PC-9 (cell line): ENCODE measurements at regions not wholly inside any gene's neighbourhood (a gene's known extent, or its start where the extent isn't known, plus 50 kb on each side); places are given as distances from the start of the nearest gene placed in this dataset.
"Not testable (repeated sequence)": the region's sequence is repeated elsewhere in the genome, so short reads cannot be mapped to it uniquely, and the experiment has no call there.

Source experiments
- BruUV-seq: library from RNA; stranded (reverse); fragments of 400-500 nt; replicated peaks from 2 replicates; lab custom pipeline; 2021; lab: Mats Ljungman, UMichigan
- CTCF ChIA-PET: fragments of 300-600 bp; sonication (Branson Sonifier 250); formaldehyde crosslinking; loops from one replicate; lab custom pipeline; 2022; ENCODE audit warnings: antibody characterized with exemption; lab: Charles Lee
- POLR2A ChIA-PET: fragments of 300-600 bp; sonication (Branson Sonifier 250); formaldehyde crosslinking; loops from one replicate; lab custom pipeline; 2022; ENCODE audit warnings: antibody characterized with exemption; ENCODE audit not compliant: unreplicated experiment; lab: Charles Lee
- DNase-seq, 2 experiments: peaks; one replicate each; pipeline versions ENCODE4 v3.0.0 to v3.0.0-alpha.2; 2015 to 2022; ENCODE audit warnings: mixed read lengths in 1 of 2
- H2AFZ ChIP-seq: fragments of 200-600 bp; sonication (generic); 2 replicates; pipeline ENCODE4 v1.8.1; 2017; ENCODE audit warnings: antibody characterized with exemption
- H3F3A ChIP-seq: fragments of 200-600 bp; sonication (generic); 2 replicates; pipeline ENCODE4 v1.8.1; 2017; ENCODE audit warnings: antibody characterized with exemption, mild to moderate bottlenecking, low read depth; ENCODE audit not compliant: insufficient read depth
- H3K27ac ChIP-seq: fragments of 200-600 bp; sonication (generic); 2 replicates; pipeline ENCODE4 v1.6.1; 2016; ENCODE audit warnings: mixed run types
- H3K27me3 ChIP-seq: fragments of 200-600 bp; sonication (generic); 2 replicates; pipeline ENCODE4 v1.6.1; 2016; ENCODE audit warnings: low read depth, mixed run types; ENCODE audit not compliant: insufficient read depth
- H3K36me3 ChIP-seq: fragments of 200-600 bp; sonication (generic); 2 replicates; pipeline ENCODE4 v1.6.1; 2016; ENCODE audit warnings: low read depth, mixed run types
- H3K4me1 ChIP-seq: fragments of 200-600 bp; sonication (generic); replicated peaks from 2 replicates; pipeline ENCODE4 v1.6.1; 2016; ENCODE audit warnings: mixed run types; ENCODE audit not compliant: insufficient read depth
- H3K4me2 ChIP-seq: fragments of 200-600 bp; sonication (generic); 2 replicates; pipeline ENCODE4 v1.6.1; 2017; ENCODE audit warnings: mixed run types
- H3K4me3 ChIP-seq: fragments of 200-600 bp; sonication (generic); 2 replicates; pipeline ENCODE4 v1.6.1; 2016; ENCODE audit warnings: mixed run types
- H3K79me2 ChIP-seq: fragments of 200-600 bp; sonication (generic); 2 replicates; pipeline ENCODE4 v1.6.1; 2017; ENCODE audit warnings: low read depth, mixed run types
- H3K9me2 ChIP-seq: fragments of 200-600 bp; sonication (generic); 2 replicates; pipeline ENCODE4 v1.8.1; 2017; ENCODE audit warnings: mild to moderate bottlenecking; ENCODE audit not compliant: insufficient read depth
- H3K9me3 ChIP-seq: fragments of 200-600 bp; sonication (generic); 2 replicates; pipeline ENCODE4 v1.8.1; 2016; ENCODE audit warnings: low read depth; ENCODE audit not compliant: insufficient read depth
- H4K20me1 ChIP-seq: fragments of 200-600 bp; sonication (generic); 2 replicates; pipeline ENCODE4 v1.8.1; 2017; ENCODE audit not compliant: insufficient read depth
- EZH2 ChIP-seq: fragments of 200-600 bp; sonication (generic); IDR thresholded peaks from 2 replicates; pipeline ENCODE4 v1.8.0; 2017; ENCODE audit warnings: antibody characterized with exemption, low read depth
- intact Hi-C: fragments of 100-400 bp; cut with micrococcal nuclease; formaldehyde crosslinking; loops from one replicate; pipeline ENCODE4 v1.10.0; 2022; ENCODE audit not compliant: unreplicated experiment
- TF ChIP-seq, protein P1 (sequence below): fragments of 200-600 bp; sonication (generic); conservative IDR thresholded peaks from 2 replicates; pipeline ENCODE4 v1.6.1; 2017; ENCODE audit warnings: mixed run types, antibody characterized with exemption, mild to moderate bottlenecking, moderate library complexity

DNA sequence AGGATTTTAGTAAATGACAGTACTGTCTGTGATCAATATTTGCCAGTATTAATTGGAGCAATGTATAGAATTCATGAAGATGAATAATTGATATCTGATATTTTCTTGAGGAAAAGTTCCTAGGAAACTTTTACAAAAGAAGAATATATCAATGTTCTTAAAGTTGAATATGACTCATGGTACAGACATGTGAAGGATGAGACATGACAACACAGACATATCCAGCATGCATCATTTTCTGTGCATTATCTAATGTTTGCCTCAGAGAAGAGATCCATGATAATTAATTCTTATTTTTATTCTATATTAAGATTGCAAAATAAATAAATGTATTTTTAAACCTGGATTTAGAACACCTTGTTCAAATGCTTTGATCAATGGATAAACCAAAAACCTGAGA lies 452.9 kb upstream of the EPHA5 start:
- Histone ChIP-seq H2AFZ (no peak overlapping the region), H3K9me2 (no peaks in the 10 kb centered on the region), H3K36me3 (no peaks in the 10 kb centered on the region), H4K20me1 (no peaks in the 10 kb centered on the region), H3K79me2 (no peaks in the 10 kb centered on the region), H3K27ac (no peak overlapping the region), H3K9me3 (no peaks in the 10 kb centered on the region), H3F3A (no peaks in the 10 kb centered on the region), H3K4me3 (no peak overlapping the region), H3K4me2 (no peak overlapping the region), H3K4me1 (no peaks in the 10 kb centered on the region), H3K27me3 (no peaks in the 10 kb centered on the region)
- intact Hi-C loops, result no loop called here
- no TSS peak for BruUV-seq
- DNase-seq, result no peak
- ChIA-PET POLR2A (no interaction called here), CTCF (no interaction called here)
- TF ChIP-seq, protein P1, sequence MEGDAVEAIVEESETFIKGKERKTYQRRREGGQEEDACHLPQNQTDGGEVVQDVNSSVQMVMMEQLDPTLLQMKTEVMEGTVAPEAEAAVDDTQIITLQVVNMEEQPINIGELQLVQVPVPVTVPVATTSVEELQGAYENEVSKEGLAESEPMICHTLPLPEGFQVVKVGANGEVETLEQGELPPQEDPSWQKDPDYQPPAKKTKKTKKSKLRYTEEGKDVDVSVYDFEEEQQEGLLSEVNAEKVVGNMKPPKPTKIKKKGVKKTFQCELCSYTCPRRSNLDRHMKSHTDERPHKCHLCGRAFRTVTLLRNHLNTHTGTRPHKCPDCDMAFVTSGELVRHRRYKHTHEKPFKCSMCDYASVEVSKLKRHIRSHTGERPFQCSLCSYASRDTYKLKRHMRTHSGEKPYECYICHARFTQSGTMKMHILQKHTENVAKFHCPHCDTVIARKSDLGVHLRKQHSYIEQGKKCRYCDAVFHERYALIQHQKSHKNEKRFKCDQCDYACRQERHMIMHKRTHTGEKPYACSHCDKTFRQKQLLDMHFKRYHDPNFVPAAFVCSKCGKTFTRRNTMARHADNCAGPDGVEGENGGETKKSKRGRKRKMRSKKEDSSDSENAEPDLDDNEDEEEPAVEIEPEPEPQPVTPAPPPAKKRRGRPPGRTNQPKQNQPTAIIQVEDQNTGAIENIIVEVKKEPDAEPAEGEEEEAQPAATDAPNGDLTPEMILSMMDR, result no peak
- TF ChIP-seq EZH2, result no peak

DNA sequence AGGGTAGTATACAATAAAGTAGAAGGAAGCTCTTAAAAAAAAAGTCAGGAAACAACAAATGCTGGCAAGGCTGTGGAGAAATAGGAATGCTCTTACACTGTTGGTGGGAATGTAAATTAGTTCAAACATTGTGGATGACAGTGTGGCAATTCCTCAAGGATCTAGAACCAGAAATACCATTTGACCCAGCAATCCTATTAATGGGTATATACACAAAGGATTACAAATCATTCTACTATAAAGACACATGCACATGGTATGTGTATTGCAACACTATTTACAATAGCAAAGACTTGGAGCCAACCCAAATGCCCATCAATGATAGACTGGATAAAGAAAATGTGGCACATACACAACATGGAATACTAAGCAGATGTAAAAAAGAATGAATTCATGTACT lies 444.9 kb upstream of the EPHA5 start:
- H3K4me3 ChIP-seq, H3K4me2 ChIP-seq, intact Hi-C loops, CTCF ChIA-PET, BruUV-seq, H3K9me3 ChIP-seq, H3K79me2 ChIP-seq, H3K9me2 ChIP-seq, H3K27ac ChIP-seq, H3K27me3 ChIP-seq, H4K20me1 ChIP-seq, H3F3A ChIP-seq, H3K4me1 ChIP-seq, H2AFZ ChIP-seq, DNase-seq, H3K36me3 ChIP-seq, POLR2A ChIA-PET: not testable (repeated sequence)

DNA sequence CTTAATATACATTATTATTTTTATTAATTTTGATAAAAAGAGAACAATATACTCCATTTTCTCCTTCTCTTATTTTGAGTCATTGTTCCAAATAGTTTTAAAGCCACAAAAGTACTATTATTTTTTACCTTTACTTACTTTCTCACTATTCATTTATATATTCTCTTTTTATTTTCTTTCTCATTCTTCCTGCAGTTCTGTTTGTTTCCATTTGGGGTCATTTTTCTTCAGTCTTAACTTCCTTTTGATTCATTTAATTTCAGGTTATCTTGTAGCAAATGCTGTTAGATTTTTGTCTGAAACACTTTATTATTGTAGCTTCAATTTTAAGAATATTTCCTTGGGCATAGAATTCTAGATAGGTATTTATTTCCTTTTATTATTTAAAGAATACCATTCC lies 438.6 kb upstream of the EPHA5 start:
- Histone ChIP-seq H3K9me2 (no peaks in the 10 kb centered on the region), H3K36me3 (no peaks in the 10 kb centered on the region), H4K20me1 (no peaks in the 10 kb centered on the region), H3F3A (no peaks in the 10 kb centered on the region), H3K4me3 (no peak overlapping the region), H2AFZ (no peak overlapping the region), H3K79me2 (no peaks in the 10 kb centered on the region), H3K9me3 (no peaks in the 10 kb centered on the region), H3K27me3 (no peaks in the 10 kb centered on the region), H3K27ac (no peak overlapping the region), H3K4me1 (no peaks in the 10 kb centered on the region), H3K4me2 (no peak overlapping the region)
- intact Hi-C loops, result no loop called here
- CTCF ChIA-PET, result no interaction called here
- POLR2A ChIA-PET, result no interaction called here
- no peak for DNase-seq
- TF ChIP-seq, protein P1, result no peak
- TF ChIP-seq EZH2, result no peak
- no TSS peak for BruUV-seq

GRCh38 chr4:66097218-66097617 lies 426.9 kb upstream of the EPHA5 start:
- Histone ChIP-seq H4K20me1 (no peaks in the 10 kb centered on the region), H3K4me1 (no peaks in the 10 kb centered on the region), H3K4me2 (no peak overlapping the region), H3K36me3 (no peaks in the 10 kb centered on the region), H3K9me2 (no peaks in the 10 kb centered on the region), H3K4me3 (no peak overlapping the region), H3K79me2 (no peaks in the 10 kb centered on the region), H3K27ac (no peak overlapping the region), H3K9me3 (no peaks in the 10 kb centered on the region), H3F3A (no peaks in the 10 kb centered on the region), H2AFZ (no peak overlapping the region), H3K27me3 (no peaks in the 10 kb centered on the region)
- ChIA-PET POLR2A (no interaction called here), CTCF (no interaction called here)
- BruUV-seq, result no TSS peak
- TF ChIP-seq, protein P1, result no peak
- no peak for TF ChIP-seq EZH2
- no peak for DNase-seq
- intact Hi-C loops, result no loop called here
